ENCODE measurements at regions not wholly inside any gene's neighbourhood (a gene's known extent, or its start where the extent isn't known, plus 50 kb on each side); places are given as distances from the start of the nearest gene placed in this dataset.

- no peak overlapping the region for H3K4me3 ChIP-seq (replicated peaks; ENCODE audit: low read depth, low read length)
- TF ChIP-seq CTCF (IDR thresholded peaks at IDR 0.05; ENCODE audit: low read length, missing control alignments) = no peak
- no peak for DNase-seq (ENCODE audit: low read depth)
Measured at GRCh38 chr6:87807475-87807874, 105.4 kb upstream of the AKIRIN2 start.

- no peak for DNase-seq (ENCODE audit: low read depth)
- TF ChIP-seq CTCF (IDR thresholded peaks at IDR 0.05; ENCODE audit: low read length, missing control alignments) = no peak
- no peak overlapping the region for H3K4me3 ChIP-seq (replicated peaks; ENCODE audit: low read depth, low read length)
Measured at GRCh38 chr6:87806635-87807034, 104.6 kb upstream of the AKIRIN2 start.

- no peak overlapping the region for H3K4me3 ChIP-seq (replicated peaks; ENCODE audit: low read depth, low read length)
- TF ChIP-seq CTCF (IDR thresholded peaks at IDR 0.05; ENCODE audit: low read length, missing control alignments) = no peak
- DNase-seq (ENCODE audit: low read depth) = no peak
Measured at GRCh38 chr6:87806099-87806498, 104.1 kb upstream of the AKIRIN2 start.

- no peak for TF ChIP-seq CTCF (IDR thresholded peaks at IDR 0.05; ENCODE audit: low read length, missing control alignments)
- H3K4me3 ChIP-seq (replicated peaks; ENCODE audit: low read depth, low read length) = no peak overlapping the region
- no peak for DNase-seq (ENCODE audit: low read depth)
Measured at GRCh38 chr6:87803791-87804190, 101.8 kb upstream of the AKIRIN2 start.

- H3K4me3 ChIP-seq (replicated peaks; ENCODE audit: low read depth, low read length) = no peak overlapping the region
- DNase-seq (ENCODE audit: low read depth) = no peak
- TF ChIP-seq CTCF (IDR thresholded peaks at IDR 0.05; ENCODE audit: low read length, missing control alignments) = no peak
Measured at GRCh38 chr6:87799651-87800050, 97.6 kb upstream of the AKIRIN2 start.

GRCh38 chr6:87798393-87799278 lies 96.6 kb upstream of the AKIRIN2 start:
- TF ChIP-seq CTCF (IDR thresholded peaks at IDR 0.05; ENCODE audit: low read length, missing control alignments) = no peak
- no peak overlapping the region for H3K4me3 ChIP-seq (replicated peaks; ENCODE audit: low read depth, low read length)
- no peak for DNase-seq (ENCODE audit: low read depth)

Measured in fibroblast of pulmonary artery (primary cell).